Neural progenitor cell (in vitro differentiated cells): ENCODE measurements at regions not wholly inside any gene's neighbourhood (a gene's known extent, or its start where the extent isn't known, plus 50 kb on each side); places are given as distances from the start of the nearest gene placed in this dataset.

Source experiments
- DNase-seq: peaks from one replicate; pipeline ENCODE4 v3.0.0-alpha.2; 2016; ENCODE audit warnings: low spot score
- H2AFZ ChIP-seq: fragments of 200-600 bp; sonication (generic); replicated peaks from 2 replicates; pipeline ENCODE4 v1.6.1; 2016; ENCODE audit warnings: antibody characterized with exemption
- H3F3A ChIP-seq: fragments of 200-600 bp; sonication (generic); 2 replicates; pipeline ENCODE4 v1.6.1; 2016; ENCODE audit warnings: antibody characterized with exemption, low read depth
- H3K27ac ChIP-seq: fragments of 200-600 bp; sonication (generic); 2 replicates; pipeline ENCODE4 v1.5.1; 2016; ENCODE audit warnings: mild to moderate bottlenecking
- H3K27me3 ChIP-seq: fragments of 200-600 bp; sonication (generic); 2 replicates; pipeline ENCODE4 v1.6.1; 2016; ENCODE audit warnings: mild to moderate bottlenecking, moderate library complexity
- H3K36me3 ChIP-seq: fragments of 200-600 bp; sonication (generic); 2 replicates; pipeline ENCODE4 v1.5.1; 2016
- H3K4me1 ChIP-seq: fragments of 200-600 bp; sonication (generic); 2 replicates; pipeline ENCODE4 v1.6.1; 2016; ENCODE audit warnings: mixed run types
- H3K4me2 ChIP-seq: fragments of 200-600 bp; sonication (generic); 2 replicates; pipeline ENCODE4 v1.6.1; 2016
- H3K4me3 ChIP-seq: fragments of 200-600 bp; sonication (generic); 2 replicates; pipeline ENCODE4 v1.5.1; 2016
- H3K79me2 ChIP-seq: fragments of 200-600 bp; sonication (generic); 2 replicates; pipeline ENCODE4 v1.6.1; 2016; ENCODE audit warnings: low read depth
- H3K9ac ChIP-seq: fragments of 200-600 bp; sonication (generic); 2 replicates; pipeline ENCODE4 v1.6.1; 2016
- H3K9me3 ChIP-seq: fragments of 200-600 bp; sonication (generic); 2 replicates; pipeline ENCODE4 v1.5.1; 2016; ENCODE audit warnings: low read depth
- H4K20me1 ChIP-seq: fragments of 200-600 bp; sonication (generic); 2 replicates; pipeline ENCODE4 v1.6.1; 2016; ENCODE audit warnings: low read depth
- H3K27ac Mint-ChIP-seq: 3 replicates; pipeline ENCODE4 v1.8.0; 2021; ENCODE audit warnings: mixed read lengths
- H3K27me3 Mint-ChIP-seq: 2 replicates; pipeline ENCODE4 v1.8.0; 2022; ENCODE audit warnings: low read depth, mild to moderate bottlenecking, inconsistent platforms, moderate library complexity, mixed read lengths; ENCODE audit not compliant: insufficient read depth
- H3K36me3 Mint-ChIP-seq: 3 replicates; pipeline ENCODE4 v1.8.0; 2021; ENCODE audit warnings: mixed read lengths
- H3K4me1 Mint-ChIP-seq: 3 replicates; pipeline ENCODE4 v1.8.0; 2021; ENCODE audit warnings: mixed read lengths
- H3K4me3 Mint-ChIP-seq: 3 replicates; pipeline ENCODE4 v1.8.0; 2021; ENCODE audit warnings: mild to moderate bottlenecking, moderate library complexity, mixed read lengths
- H3K9me3 Mint-ChIP-seq: 3 replicates; pipeline ENCODE4 v1.8.0; 2020; ENCODE audit warnings: mixed read lengths
- CTCF ChIP-seq: fragments of 200-600 bp; sonication (generic); IDR thresholded peaks from 2 replicates; pipeline ENCODE4 v1.5.1; 2017; ENCODE audit warnings: antibody characterized with exemption, mild to moderate bottlenecking
- EZH2 ChIP-seq: fragments of 200-600 bp; sonication (generic); IDR thresholded peaks from 2 replicates; pipeline ENCODE4 v1.6.1; 2017; ENCODE audit warnings: antibody characterized with exemption, mild to moderate bottlenecking, moderate library complexity
- EZH2phosphoT487 ChIP-seq: fragments of 200-600 bp; sonication (generic); IDR thresholded peaks from 2 replicates; pipeline ENCODE4 v1.6.1; 2017; ENCODE audit warnings: antibody characterized with exemption

- Histone ChIP-seq H3K27me3 (peaks cover 32% of the 10 kb centered on the region), H2AFZ (no peak overlapping the region), H3K36me3 (no peaks in the 10 kb centered on the region), H3K9me3 (no peaks in the 10 kb centered on the region), H3K27ac (no peak overlapping the region), H3K4me3 (no peak overlapping the region), H3K4me1 (peaks cover 16% of the 10 kb centered on the region), H4K20me1 (no peaks in the 10 kb centered on the region), H3K9ac (no peak overlapping the region), H3K4me2 (no peak overlapping the region), H3K79me2 (no peaks in the 10 kb centered on the region), H3F3A (peaks cover 20% of the 10 kb centered on the region)
- peaks cover 2% of the 10 kb centered on the region for H3K27me3 Mint-ChIP-seq
- H3K4me1 Mint-ChIP-seq: peaks cover 50% of the 10 kb centered on the region
- no peaks in the 10 kb centered on the region for H3K9me3 Mint-ChIP-seq
- H3K36me3 Mint-ChIP-seq: no peaks in the 10 kb centered on the region
- H3K4me3 Mint-ChIP-seq: no peak overlapping the region
- TF ChIP-seq CTCF (no peak), EZH2 (no peak), EZH2phosphoT487 (no peak)
- no peak for DNase-seq
- no peak overlapping the region for H3K27ac Mint-ChIP-seq
Observed at GRCh38 chr13:111898956-111899713, 167.8 kb upstream of the SOX1 start.

GRCh38 chr13:111899714-111900389 lies 167.1 kb upstream of the SOX1 start:
- Histone ChIP-seq H3K4me1 (peaks cover 9% of the 10 kb centered on the region), H3K79me2 (no peaks in the 10 kb centered on the region), H3K27ac (no peak overlapping the region), H4K20me1 (no peaks in the 10 kb centered on the region), H3K9ac (no peak overlapping the region), H3K4me2 (no peak overlapping the region), H2AFZ (peak overlapping the region; percentile 66), H3K9me3 (no peaks in the 10 kb centered on the region), H3F3A (peaks cover 13% of the 10 kb centered on the region), H3K4me3 (no peak overlapping the region), H3K36me3 (no peaks in the 10 kb centered on the region), H3K27me3 (peaks cover 25% of the 10 kb centered on the region)
- peak overlapping the region; percentile 60 for H3K27ac Mint-ChIP-seq
- no peaks in the 10 kb centered on the region for H3K36me3 Mint-ChIP-seq
- H3K4me1 Mint-ChIP-seq: peaks cover 42% of the 10 kb centered on the region
- no peaks in the 10 kb centered on the region for H3K9me3 Mint-ChIP-seq
- H3K27me3 Mint-ChIP-seq: peaks cover 2% of the 10 kb centered on the region
- H3K4me3 Mint-ChIP-seq: no peak overlapping the region
- TF ChIP-seq EZH2 (no peak), CTCF (no peak), EZH2phosphoT487 (no peak)
- no peak for DNase-seq

GRCh38 chr13:111900390-111901131 lies 166.4 kb upstream of the SOX1 start:
- Histone ChIP-seq H3K9ac (no peak overlapping the region), H3F3A (peaks cover 6% of the 10 kb centered on the region), H2AFZ (peak overlapping the region; percentile 66), H3K27ac (no peak overlapping the region), H4K20me1 (no peaks in the 10 kb centered on the region), H3K27me3 (peaks cover 19% of the 10 kb centered on the region), H3K4me2 (no peak overlapping the region), H3K79me2 (no peaks in the 10 kb centered on the region), H3K4me1 (peaks cover 9% of the 10 kb centered on the region), H3K36me3 (no peaks in the 10 kb centered on the region), H3K9me3 (no peaks in the 10 kb centered on the region), H3K4me3 (no peak overlapping the region)
- DNase-seq: no peak
- Mint-ChIP-seq H3K4me3 (no peak overlapping the region), H3K9me3 (peaks cover 2% of the 10 kb centered on the region), H3K4me1 (peaks cover 40% of the 10 kb centered on the region), H3K27me3 (peaks cover 2% of the 10 kb centered on the region), H3K36me3 (no peaks in the 10 kb centered on the region), H3K27ac (peak overlapping the region; percentile 31)
- no peak for TF ChIP-seq EZH2
